Mucosa of rectum (tissue), 2 donors: ENCODE measurements at regions not wholly inside any gene's neighbourhood (a gene's known extent, or its start where the extent isn't known, plus 50 kb on each side); places are given as distances from the start of the nearest gene placed in this dataset.

Experiments
- H3K27ac ChIP-seq, 2 donors: one replicate each; pipeline ENCODE4 v1.7.0; 2013; ENCODE audit warnings: inconsistent platforms in 2 of 2, low read depth in 2 of 2, low read length in 2 of 2
- H3K27me3 ChIP-seq, 2 donors: one replicate each; pipeline ENCODE4 v1.7.0; 2013; ENCODE audit warnings: low read length in 2 of 2; ENCODE audit not compliant: control insufficient read depth in 2 of 2, insufficient read depth in 2 of 2
- H3K36me3 ChIP-seq, 2 donors: one replicate each; pipeline ENCODE4 v1.7.0; 2013; ENCODE audit warnings: low read length in 2 of 2; ENCODE audit not compliant: control insufficient read depth in 2 of 2, insufficient read depth in 2 of 2
- H3K4me1 ChIP-seq, 2 donors: one replicate each; pipeline ENCODE4 v1.7.0; 2013; ENCODE audit warnings: low read length in 2 of 2, mild to moderate bottlenecking in 1 of 2; ENCODE audit not compliant: control insufficient read depth in 2 of 2, insufficient read depth in 2 of 2
- H3K4me3 ChIP-seq, 2 donors: one replicate each; pipeline ENCODE4 v1.7.0; 2013; ENCODE audit warnings: low read length in 2 of 2
- H3K9ac ChIP-seq, 2 donors: one replicate each; pipeline ENCODE4 v1.7.0; 2013; ENCODE audit warnings: low read length in 2 of 2, low read depth in 1 of 2, mild to moderate bottlenecking in 1 of 2
- H3K9me3 ChIP-seq, 2 donors: one replicate each; pipeline ENCODE4 v1.7.0; 2013; ENCODE audit warnings: low read length in 2 of 2; ENCODE audit not compliant: control insufficient read depth in 2 of 2
- donor health status: healthy.
- donor health status: Normal muscosa, but diverticular disease.

DNA sequence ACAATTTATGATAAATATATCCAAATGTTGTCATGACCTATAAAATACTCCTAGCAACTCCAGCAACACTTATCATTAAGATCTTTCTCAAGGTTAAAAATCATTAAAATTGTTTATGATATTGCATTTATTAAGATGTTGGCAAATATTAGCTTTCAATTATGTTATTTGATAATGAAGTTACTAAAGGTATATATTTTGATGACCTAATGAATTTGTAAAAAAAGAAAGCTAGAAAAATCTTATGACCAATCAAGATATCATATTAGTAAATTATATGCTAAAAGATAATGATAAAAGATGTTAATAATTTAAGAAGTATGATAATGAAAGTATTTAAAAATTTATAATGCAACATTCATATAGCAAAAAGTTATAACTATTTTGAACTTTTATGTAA, 66.3 kb upstream of the RAB18 start:
- no peaks in the 10 kb centered on the region for H3K9me3 ChIP-seq
- H3K9ac ChIP-seq = no peak overlapping the region
- no peaks in the 10 kb centered on the region for H3K4me1 ChIP-seq
- no peak overlapping the region for H3K4me3 ChIP-seq
- H3K27ac ChIP-seq = no peak overlapping the region
- H3K36me3 ChIP-seq = no peaks in the 10 kb centered on the region
- H3K27me3 ChIP-seq = no peaks in the 10 kb centered on the region

DNA sequence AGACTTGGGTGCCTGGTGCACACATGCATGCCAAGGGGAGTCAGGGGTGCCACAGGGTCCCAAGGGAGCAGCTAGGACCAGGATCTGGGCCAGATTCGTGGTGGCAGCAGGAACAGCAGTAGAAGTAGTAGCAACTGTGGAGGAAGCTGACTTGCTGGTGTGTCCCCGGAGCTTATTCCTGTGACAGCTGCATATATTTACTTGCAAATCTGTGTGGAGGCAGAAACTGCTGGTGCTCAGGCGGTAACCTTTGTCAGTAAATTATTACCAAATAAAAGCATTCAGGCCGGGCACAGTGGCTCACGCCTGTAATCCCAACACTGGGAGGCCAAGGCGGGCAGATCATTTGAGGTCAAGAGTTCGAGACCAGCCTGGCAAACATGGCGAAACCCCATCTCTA, 67.4 kb upstream of the RAB18 start:
- H3K9me3 ChIP-seq = no peaks in the 10 kb centered on the region
- no peaks in the 10 kb centered on the region for H3K36me3 ChIP-seq
- no peak overlapping the region for H3K4me3 ChIP-seq
- no peak overlapping the region for H3K9ac ChIP-seq
- H3K27me3 ChIP-seq = no peaks in the 10 kb centered on the region
- H3K27ac ChIP-seq = no peak overlapping the region
- H3K4me1 ChIP-seq = no peaks in the 10 kb centered on the region

DNA sequence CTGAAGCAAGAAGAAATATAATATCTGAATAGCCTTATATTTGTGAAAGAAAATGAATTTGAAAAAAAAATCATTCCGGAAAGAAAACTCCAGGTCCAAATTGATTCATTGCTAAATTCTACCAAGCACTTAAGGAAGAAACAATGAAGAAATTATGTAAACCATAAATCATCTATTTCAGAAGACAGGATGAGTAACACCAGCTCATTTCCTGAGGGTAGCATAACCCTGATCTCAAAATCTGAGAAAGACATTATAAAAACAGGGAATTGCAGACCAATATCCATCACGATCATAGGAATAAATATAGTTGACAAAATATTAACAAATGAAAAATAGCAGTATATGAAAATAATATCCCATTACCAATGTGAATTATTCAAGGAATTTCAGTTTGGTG, 70.1 kb upstream of the RAB18 start:
- no peak overlapping the region for H3K9ac ChIP-seq
- no peak overlapping the region for H3K27ac ChIP-seq
- H3K36me3 ChIP-seq = no peaks in the 10 kb centered on the region
- H3K27me3 ChIP-seq = no peaks in the 10 kb centered on the region
- no peaks in the 10 kb centered on the region for H3K4me1 ChIP-seq
- H3K9me3 ChIP-seq = no peaks in the 10 kb centered on the region
- no peak overlapping the region for H3K4me3 ChIP-seq

- Histone ChIP-seq H3K27ac (no peak overlapping the region), H3K36me3 (no peaks in the 10 kb centered on the region), H3K9me3 (no peaks in the 10 kb centered on the region), H3K9ac (no peak overlapping the region), H3K4me1 (no peaks in the 10 kb centered on the region), H3K27me3 (no peaks in the 10 kb centered on the region), H3K4me3 (no peak overlapping the region)
These were observed 77.1 kb upstream of the RAB18 start for GRCh38 chr10:27426948-27427467.

DNA sequence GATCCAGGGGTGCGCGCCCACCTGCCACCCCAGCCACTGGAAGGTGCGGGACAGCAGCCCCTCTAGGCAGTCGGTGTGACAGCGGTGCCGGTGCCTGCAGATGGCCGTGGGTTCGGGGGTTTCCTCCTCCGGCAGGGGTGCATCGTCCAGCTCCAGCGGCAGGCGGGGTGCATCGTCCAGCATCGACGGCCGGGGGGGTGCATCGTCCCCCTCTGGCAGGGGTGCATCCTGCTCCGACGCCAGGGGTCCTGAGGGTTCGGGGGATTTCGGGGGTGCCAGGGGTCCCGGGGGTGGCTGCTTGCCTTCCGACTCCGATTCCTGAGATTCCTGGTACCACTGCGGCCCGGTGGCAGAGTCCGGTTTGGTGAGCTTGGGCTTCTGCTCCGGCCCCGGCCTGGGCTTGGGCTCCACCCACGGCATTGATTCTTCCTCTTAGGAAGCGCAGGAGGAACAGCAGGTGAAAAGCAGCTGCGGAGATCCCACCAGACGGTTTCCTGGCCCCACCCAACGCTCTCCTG, 90.2 kb upstream of the RAB18 start:
- Histone ChIP-seq H3K27me3 (no peaks in the 10 kb centered on the region), H3K36me3 (no peaks in the 10 kb centered on the region), H3K4me1 (no peaks in the 10 kb centered on the region), H3K4me3 (no peak overlapping the region), H3K27ac (no peak overlapping the region), H3K9me3 (no peaks in the 10 kb centered on the region), H3K9ac (no peak overlapping the region)

DNA sequence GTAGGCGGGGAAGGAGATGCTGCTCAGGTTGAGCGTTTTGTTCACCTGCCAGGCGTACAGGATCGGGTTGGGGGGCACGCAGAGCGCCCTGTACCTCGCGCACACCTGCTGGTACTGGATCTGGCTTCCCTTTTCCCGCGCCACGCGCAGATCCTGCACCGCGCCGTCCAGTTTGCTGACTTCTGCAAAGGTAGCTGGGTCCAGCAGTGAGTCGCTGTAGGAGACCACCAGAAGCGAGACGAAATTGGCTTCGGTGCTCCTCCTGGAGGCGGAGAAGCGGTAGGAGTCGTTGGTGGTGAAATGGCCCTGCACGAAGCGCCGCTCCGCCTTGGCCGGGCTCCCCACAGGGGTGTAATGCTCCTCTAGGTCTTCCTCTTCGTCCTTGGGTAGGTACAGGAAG, 90.7 kb upstream of the RAB18 start:
- Histone ChIP-seq H3K4me3 (no peak overlapping the region), H3K9ac (no peak overlapping the region)

DNA sequence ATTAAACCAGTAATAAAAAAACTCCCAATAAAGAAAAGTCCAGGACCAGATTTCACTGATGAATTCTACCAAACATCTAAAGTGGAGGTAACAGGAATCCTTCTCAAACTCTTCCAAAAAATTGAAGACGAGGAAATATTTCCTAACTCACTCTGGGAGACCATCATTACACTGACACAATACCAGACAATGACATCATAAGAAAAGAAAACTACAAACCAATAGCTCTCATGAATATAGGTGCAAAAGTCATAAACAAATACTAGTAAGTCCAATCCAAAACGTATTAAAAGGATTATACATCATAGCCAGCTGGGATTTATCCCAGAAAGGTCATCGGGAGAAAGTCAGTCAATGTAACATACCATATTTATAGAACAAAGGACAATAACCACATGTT, 94.0 kb upstream of the RAB18 start:
- Histone ChIP-seq H3K27me3 (no peaks in the 10 kb centered on the region), H3K36me3 (no peaks in the 10 kb centered on the region), H3K27ac (no peak overlapping the region), H3K9me3 (no peaks in the 10 kb centered on the region), H3K9ac (no peak overlapping the region), H3K4me3 (no peak overlapping the region), H3K4me1 (no peaks in the 10 kb centered on the region)

More for the DNA sequence above, 90.7 kb upstream of the RAB18 start:
- H3K4me1 ChIP-seq = no peaks in the 10 kb centered on the region
- H3K27ac ChIP-seq = no peak overlapping the region
- no peaks in the 10 kb centered on the region for H3K27me3 ChIP-seq
- no peaks in the 10 kb centered on the region for H3K9me3 ChIP-seq
- H3K36me3 ChIP-seq = no peaks in the 10 kb centered on the region

DNA sequence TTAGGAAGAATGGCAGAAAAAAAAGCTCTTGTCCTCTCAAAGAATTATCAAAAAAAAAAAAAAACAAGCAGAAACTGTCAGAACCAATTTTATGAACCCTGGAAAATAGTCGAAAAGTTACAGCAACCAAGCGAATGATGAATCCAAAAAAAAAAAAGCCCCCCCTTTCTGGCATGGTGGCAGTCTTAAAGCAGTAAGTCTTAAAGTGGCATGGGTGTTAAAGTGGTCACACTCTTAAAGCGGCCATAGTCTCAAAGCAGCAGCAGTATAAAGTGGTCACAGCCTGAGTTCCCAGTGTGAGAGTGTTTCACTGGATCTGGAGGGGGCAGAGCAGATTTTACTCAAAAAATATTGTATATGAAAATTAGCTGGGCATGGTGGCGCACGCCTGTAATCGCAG, 96.8 kb upstream of the RAB18 start:
- Histone ChIP-seq H3K27me3 (no peaks in the 10 kb centered on the region), H3K4me3 (no peak overlapping the region), H3K9ac (no peak overlapping the region), H3K9me3 (no peaks in the 10 kb centered on the region), H3K27ac (no peak overlapping the region), H3K36me3 (no peaks in the 10 kb centered on the region), H3K4me1 (no peaks in the 10 kb centered on the region)

DNA sequence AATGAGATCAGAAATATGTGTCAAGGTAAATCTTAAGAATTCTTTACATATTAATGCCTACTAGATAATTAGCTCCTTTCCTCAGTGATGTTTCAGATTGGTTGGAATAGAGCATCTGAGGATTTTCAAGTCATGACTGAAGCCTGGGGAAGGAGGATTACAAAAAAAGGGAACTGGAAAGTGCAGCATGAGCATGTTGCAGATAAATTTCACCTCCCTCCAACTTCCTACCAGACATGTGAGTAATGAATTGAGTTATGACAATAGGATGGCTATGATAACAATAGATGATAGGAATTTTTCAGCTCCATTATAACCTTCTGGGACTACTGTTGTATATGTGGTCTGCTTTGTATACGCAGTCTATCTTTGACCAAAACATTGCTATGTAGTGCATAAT, 104.2 kb upstream of the RAB18 start:
- Histone ChIP-seq H3K4me3 (no peak overlapping the region), H3K36me3 (no peaks in the 10 kb centered on the region), H3K9me3 (no peaks in the 10 kb centered on the region), H3K9ac (no peak overlapping the region), H3K27me3 (no peaks in the 10 kb centered on the region), H3K27ac (no peak overlapping the region), H3K4me1 (no peaks in the 10 kb centered on the region)

- Histone ChIP-seq H3K27me3 (no peaks in the 10 kb centered on the region), H3K9me3 (no peaks in the 10 kb centered on the region), H3K9ac (no peak overlapping the region)
These were observed 110.1 kb upstream of the RAB18 start for GRCh38 chr10:27393961-27394360.

GRCh38 chr10:27392606-27393005, 111.5 kb upstream of the RAB18 start:
- H3K36me3 ChIP-seq = no peaks in the 10 kb centered on the region

More at GRCh38 chr10:27393961-27394360, 110.1 kb upstream of the RAB18 start:
- H3K4me1 ChIP-seq = no peaks in the 10 kb centered on the region
- H3K4me3 ChIP-seq = no peak overlapping the region
- no peak overlapping the region for H3K27ac ChIP-seq
- no peaks in the 10 kb centered on the region for H3K36me3 ChIP-seq

More at GRCh38 chr10:27392606-27393005, 111.5 kb upstream of the RAB18 start:
- Histone ChIP-seq H3K4me3 (no peak overlapping the region), H3K9ac (no peak overlapping the region), H3K9me3 (no peaks in the 10 kb centered on the region), H3K27ac (no peak overlapping the region), H3K4me1 (no peaks in the 10 kb centered on the region), H3K27me3 (no peaks in the 10 kb centered on the region)
